Duodenal mucosa (tissue), 2 donors: ENCODE measurements at regions not wholly inside any gene's neighbourhood (a gene's known extent, or its start where the extent isn't known, plus 50 kb on each side); places are given as distances from the start of the nearest gene placed in this dataset.
"Not testable (repeated sequence)": the region's sequence is repeated elsewhere in the genome, so short reads cannot be mapped to it uniquely, and the experiment has no call there.

Source experiments
- H3K27ac ChIP-seq: one replicate; pipeline ENCODE4 v1.7.0; 2013; ENCODE audit warnings: low read depth, low read length
- H3K27me3 ChIP-seq, 2 donors: one replicate each; pipeline ENCODE4 v1.7.0; 2013; ENCODE audit warnings: low read length in 2 of 2, control low read depth in 1 of 2; ENCODE audit not compliant: insufficient read depth in 2 of 2, control insufficient read depth in 1 of 2
- H3K36me3 ChIP-seq, 2 donors: one replicate each; pipeline ENCODE4 v1.7.0; 2013; ENCODE audit warnings: low read length in 2 of 2, control low read depth in 1 of 2; ENCODE audit not compliant: insufficient read depth in 2 of 2, control insufficient read depth in 1 of 2
- H3K4me1 ChIP-seq, 2 donors: one replicate each; pipeline ENCODE4 v1.7.0; 2013; ENCODE audit warnings: low read length in 2 of 2, control low read depth in 1 of 2; ENCODE audit not compliant: insufficient read depth in 2 of 2, control insufficient read depth in 1 of 2
- H3K4me3 ChIP-seq, 2 donors: one replicate each; pipeline ENCODE4 v1.7.0; 2013; ENCODE audit warnings: low read length in 2 of 2, low read depth in 1 of 2
- H3K9ac ChIP-seq, 2 donors: one replicate each; pipeline ENCODE4 v1.7.0; 2013; ENCODE audit warnings: low read length in 2 of 2, low read depth in 1 of 2
- H3K9me3 ChIP-seq, 2 donors: one replicate each; pipeline ENCODE4 v1.7.0; 2013; ENCODE audit warnings: low read length in 2 of 2, control low read depth in 1 of 2; ENCODE audit not compliant: control insufficient read depth in 1 of 2

- not testable (repeated sequence) for H3K27ac ChIP-seq, H3K36me3 ChIP-seq, H3K9me3 ChIP-seq, H3K4me3 ChIP-seq, H3K27me3 ChIP-seq, H3K4me1 ChIP-seq, H3K9ac ChIP-seq
Observed at GRCh38 chr4:33853670-33854069, 2390.6 kb downstream of the ARAP2 start.

GRCh38 chr4:33864290-33864859, 2379.9 kb downstream of the ARAP2 start:
- H3K4me3 ChIP-seq = no peak overlapping the region

GRCh38 chr4:33873791-33874190, 2370.5 kb downstream of the ARAP2 start:
- H3K27me3 ChIP-seq = no peaks in the 10 kb centered on the region
- no peak overlapping the region for H3K27ac ChIP-seq
- no peak overlapping the region for H3K9ac ChIP-seq
- H3K4me1 ChIP-seq = no peaks in the 10 kb centered on the region
- no peak overlapping the region for H3K4me3 ChIP-seq
- no peaks in the 10 kb centered on the region for H3K36me3 ChIP-seq
- H3K9me3 ChIP-seq = peaks cover 0 to 4% of the 10 kb centered on the region in 2 donors

More at GRCh38 chr4:33864290-33864859, 2379.9 kb downstream of the ARAP2 start:
- no peaks in the 10 kb centered on the region for H3K9me3 ChIP-seq
- H3K27ac ChIP-seq = no peak overlapping the region
- no peaks in the 10 kb centered on the region for H3K36me3 ChIP-seq
- no peak overlapping the region for H3K9ac ChIP-seq
- H3K4me1 ChIP-seq = no peaks in the 10 kb centered on the region
- no peaks in the 10 kb centered on the region for H3K27me3 ChIP-seq

- Histone ChIP-seq H3K9ac (no peak overlapping the region), H3K36me3 (no peaks in the 10 kb centered on the region), H3K4me3 (no peak overlapping the region), H3K27me3 (no peaks in the 10 kb centered on the region), H3K9me3 (peaks cover 0 to 11% of the 10 kb centered on the region in 2 donors), H3K27ac (no peak overlapping the region), H3K4me1 (no peaks in the 10 kb centered on the region)
Observed at GRCh38 chr4:33878710-33879109, 2365.6 kb downstream of the ARAP2 start.

- Histone ChIP-seq H3K36me3 (no peaks in the 10 kb centered on the region), H3K9ac (no peak overlapping the region), H3K4me3 (no peak overlapping the region), H3K27ac (no peak overlapping the region), H3K4me1 (no peaks in the 10 kb centered on the region), H3K27me3 (no peaks in the 10 kb centered on the region), H3K9me3 (peaks cover 0 to 12% of the 10 kb centered on the region in 2 donors)
Observed at GRCh38 chr4:33881176-33881575, 2363.1 kb downstream of the ARAP2 start.

GRCh38 chr4:33882246-33882990, 2361.9 kb downstream of the ARAP2 start:
- H3K9ac ChIP-seq = no peak overlapping the region
- H3K9me3 ChIP-seq = peaks cover 0 to 11% of the 10 kb centered on the region in 2 donors
- no peaks in the 10 kb centered on the region for H3K4me1 ChIP-seq
- no peak overlapping the region for H3K27ac ChIP-seq
- no peak overlapping the region for H3K4me3 ChIP-seq
- H3K36me3 ChIP-seq = no peaks in the 10 kb centered on the region
- H3K27me3 ChIP-seq = no peaks in the 10 kb centered on the region

GRCh38 chr4:33883111-33883510, 2361.2 kb downstream of the ARAP2 start:
- H3K4me3 ChIP-seq = no peak overlapping the region
- peaks cover 0 to 11% of the 10 kb centered on the region in 2 donors for H3K9me3 ChIP-seq
- H3K27ac ChIP-seq = no peak overlapping the region
- H3K4me1 ChIP-seq = no peaks in the 10 kb centered on the region
- no peak overlapping the region for H3K9ac ChIP-seq
- H3K27me3 ChIP-seq = no peaks in the 10 kb centered on the region
- H3K36me3 ChIP-seq = no peaks in the 10 kb centered on the region

- Histone ChIP-seq H3K27ac (no peak overlapping the region), H3K36me3 (no peaks in the 10 kb centered on the region), H3K4me1 (no peaks in the 10 kb centered on the region), H3K4me3 (no peak overlapping the region), H3K9me3 (peaks cover 0 to 4% of the 10 kb centered on the region in 2 donors), H3K9ac (no peak overlapping the region), H3K27me3 (no peaks in the 10 kb centered on the region)
Observed at GRCh38 chr4:33886356-33886755, 2358.0 kb downstream of the ARAP2 start.

GRCh38 chr4:33890841-33891240, 2353.5 kb downstream of the ARAP2 start:
- Histone ChIP-seq H3K4me1 (no peaks in the 10 kb centered on the region), H3K27ac (no peak overlapping the region), H3K9ac (no peak overlapping the region), H3K36me3 (no peaks in the 10 kb centered on the region), H3K9me3 (peaks cover 5 to 6% of the 10 kb centered on the region in 2 donors), H3K27me3 (no peaks in the 10 kb centered on the region), H3K4me3 (no peak overlapping the region)

- H3K36me3 ChIP-seq = no peaks in the 10 kb centered on the region
- no peak overlapping the region for H3K27ac ChIP-seq
- H3K4me3 ChIP-seq = no peak overlapping the region
- H3K9ac ChIP-seq = no peak overlapping the region
- H3K4me1 ChIP-seq = no peaks in the 10 kb centered on the region
- peaks cover 0 to 11% of the 10 kb centered on the region in 2 donors for H3K9me3 ChIP-seq
- no peaks in the 10 kb centered on the region for H3K27me3 ChIP-seq
Observed at GRCh38 chr4:33911959-33912358, 2332.4 kb downstream of the ARAP2 start.
